HFFc6 (cell line): ENCODE measurements at regions not wholly inside any gene's neighbourhood (a gene's known extent, or its start where the extent isn't known, plus 50 kb on each side); places are given as distances from the start of the nearest gene placed in this dataset.

Experiments used
- DNase-seq: peaks from one replicate; pipeline ENCODE4 v3.0.0-alpha.2; 2018
- H3K27ac Mint-ChIP-seq: 2 replicates; pipeline ENCODE4 v1.8.0; 2020; ENCODE audit warnings: mild to moderate bottlenecking, mixed read lengths
- H3K27me3 Mint-ChIP-seq: 2 replicates; pipeline ENCODE4 v1.8.0; 2021; ENCODE audit warnings: mild to moderate bottlenecking, moderate library complexity, mixed read lengths; ENCODE audit not compliant: insufficient read depth
- H3K36me3 Mint-ChIP-seq: 2 replicates; pipeline ENCODE4 v1.8.0; 2021; ENCODE audit warnings: low read depth, mixed read lengths
- H3K4me1 Mint-ChIP-seq: 2 replicates; pipeline ENCODE4 v1.8.0; 2020; ENCODE audit warnings: low read depth, mixed read lengths
- H3K4me3 Mint-ChIP-seq: 2 replicates; pipeline ENCODE4 v1.8.0; 2020; ENCODE audit warnings: mild to moderate bottlenecking, moderate library complexity, mixed read lengths
- H3K9me3 Mint-ChIP-seq: 2 replicates; pipeline ENCODE4 v1.8.0; 2020; ENCODE audit warnings: mild to moderate bottlenecking, mixed read lengths
- CTCF ChIP-seq: fragments of 200-600 bp; sonication (generic); IDR thresholded peaks from 2 replicates; pipeline ENCODE4 v1.5.0; 2021; ENCODE audit warnings: antibody characterized with exemption, mild to moderate bottlenecking

GRCh38 chr16:8519179-8519578 lies 71.1 kb downstream of the TMEM114 start:
- Mint-ChIP-seq H3K36me3 (no peaks in the 10 kb centered on the region), H3K27me3 (no peaks in the 10 kb centered on the region; the same call in 1 of the 2 replicates), H3K4me3 (no peak overlapping the region), H3K9me3 (peaks cover 11% of the 10 kb centered on the region), H3K4me1 (no peaks in the 10 kb centered on the region), H3K27ac (no peak overlapping the region)
- DNase-seq, result no peak
- no peak for TF ChIP-seq CTCF

GRCh38 chr16:8517280-8517679 lies 73.0 kb downstream of the TMEM114 start:
- no peak for TF ChIP-seq CTCF

GRCh38 chr16:8516471-8516870 lies 73.8 kb downstream of the TMEM114 start:
- no peak for DNase-seq
- no peak overlapping the region for H3K27ac Mint-ChIP-seq
- peaks cover 11% of the 10 kb centered on the region for H3K9me3 Mint-ChIP-seq
- no peak overlapping the region for H3K4me3 Mint-ChIP-seq
- H3K36me3 Mint-ChIP-seq, result no peaks in the 10 kb centered on the region
- no peaks in the 10 kb centered on the region for H3K4me1 Mint-ChIP-seq
- peaks cover under 1% of the 10 kb centered on the region for H3K27me3 Mint-ChIP-seq
- TF ChIP-seq CTCF, result no peak

More at GRCh38 chr16:8517280-8517679, 73.0 kb downstream of the TMEM114 start:
- Mint-ChIP-seq H3K27ac (no peak overlapping the region), H3K36me3 (no peaks in the 10 kb centered on the region), H3K4me3 (no peak overlapping the region), H3K27me3 (no peaks in the 10 kb centered on the region; the same call in 1 of the 2 replicates), H3K9me3 (peaks cover 11% of the 10 kb centered on the region), H3K4me1 (no peaks in the 10 kb centered on the region)
- DNase-seq, result no peak

- H3K9me3 Mint-ChIP-seq, result peaks cover 10% of the 10 kb centered on the region
- no peak for TF ChIP-seq CTCF
- no peak for DNase-seq
- no peaks in the 10 kb centered on the region for H3K36me3 Mint-ChIP-seq
- no peaks in the 10 kb centered on the region for H3K4me1 Mint-ChIP-seq
- H3K27me3 Mint-ChIP-seq, result peaks cover 2% of the 10 kb centered on the region
- H3K4me3 Mint-ChIP-seq, result no peak overlapping the region
- H3K27ac Mint-ChIP-seq, result no peak overlapping the region
Measured at GRCh38 chr16:8512941-8513624, 77.2 kb downstream of the TMEM114 start.

- H3K27ac Mint-ChIP-seq, result no peak overlapping the region
- DNase-seq, result no peak
- peaks cover 11% of the 10 kb centered on the region for H3K9me3 Mint-ChIP-seq
- no peaks in the 10 kb centered on the region for H3K4me1 Mint-ChIP-seq
- peaks cover 2% of the 10 kb centered on the region for H3K27me3 Mint-ChIP-seq
- H3K4me3 Mint-ChIP-seq, result no peak overlapping the region
- no peak for TF ChIP-seq CTCF
- no peaks in the 10 kb centered on the region; the same call in 1 of the 2 replicates for H3K36me3 Mint-ChIP-seq
Measured at GRCh38 chr16:8511464-8511863, 78.8 kb downstream of the TMEM114 start.
